Eye (tissue), 1 donor: ENCODE measurements at regions not wholly inside any gene's neighbourhood (a gene's known extent, or its start where the extent isn't known, plus 50 kb on each side); places are given as distances from the start of the nearest gene placed in this dataset.

Experiments
- DNase-seq: peaks from one replicate; pipeline ENCODE4 v3.0.0-alpha.2; 2015

DNA sequence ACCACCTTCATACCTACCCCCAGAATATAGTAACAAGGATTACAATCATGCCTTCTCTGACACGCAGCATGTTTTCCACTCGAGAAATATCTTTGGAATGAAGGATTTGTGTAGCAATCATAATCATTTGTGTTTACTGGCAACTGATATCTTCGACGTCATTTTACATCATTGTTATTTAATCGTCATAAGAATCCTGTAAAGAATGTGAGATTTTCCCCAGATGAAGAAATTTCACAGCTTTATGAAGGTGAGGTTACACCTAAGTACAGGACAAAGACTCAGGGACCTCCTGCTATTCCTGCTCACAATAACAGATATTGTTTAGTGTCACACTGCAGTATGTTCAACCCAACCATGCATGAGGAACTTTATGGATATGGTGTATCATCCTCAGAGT lies 198.2 kb upstream of the LDB2 start:
- DNase-seq, result no peak

GRCh38 chr4:17095771-17096170 lies 197.3 kb upstream of the LDB2 start:
- no peak for DNase-seq

DNA sequence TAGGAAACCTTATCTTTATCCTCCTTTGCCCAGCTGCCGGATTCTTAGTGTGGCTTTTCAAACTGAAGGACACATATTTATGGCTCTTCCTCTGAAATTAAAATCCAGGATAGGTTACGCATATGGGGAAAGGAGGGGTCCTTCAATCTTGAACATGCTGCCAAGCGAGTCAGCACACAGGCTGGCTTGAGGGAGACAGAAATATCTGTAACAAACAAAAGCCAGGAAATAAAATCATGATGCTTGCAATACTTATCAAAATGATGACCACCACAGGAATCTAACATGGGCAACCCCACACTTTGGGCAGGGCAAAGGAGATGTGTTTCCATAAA lies 196.4 kb upstream of the LDB2 start:
- no peak for DNase-seq

GRCh38 chr4:17094159-17094875 lies 195.9 kb upstream of the LDB2 start:
- DNase-seq, result peak; percentile 17

DNA sequence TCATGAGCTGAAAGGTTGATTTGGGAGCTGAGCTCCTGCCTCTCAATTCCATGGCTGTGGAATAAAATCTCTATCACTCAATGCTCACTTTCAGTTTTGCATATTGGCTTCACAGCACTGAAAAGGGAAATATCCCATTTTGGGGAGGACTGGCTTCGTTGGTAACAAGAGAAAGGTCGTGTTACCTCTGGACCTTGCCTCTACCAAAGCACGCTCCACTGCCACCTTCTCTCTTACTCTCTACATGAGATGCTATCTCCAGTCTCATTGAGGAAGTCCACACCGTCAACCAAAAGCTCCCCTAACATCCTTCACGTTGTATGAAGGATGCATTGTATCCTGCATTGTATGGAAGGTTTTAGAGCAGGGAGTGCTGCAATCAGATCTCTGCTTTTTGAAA lies 195.0 kb upstream of the LDB2 start:
- no peak for DNase-seq

DNA sequence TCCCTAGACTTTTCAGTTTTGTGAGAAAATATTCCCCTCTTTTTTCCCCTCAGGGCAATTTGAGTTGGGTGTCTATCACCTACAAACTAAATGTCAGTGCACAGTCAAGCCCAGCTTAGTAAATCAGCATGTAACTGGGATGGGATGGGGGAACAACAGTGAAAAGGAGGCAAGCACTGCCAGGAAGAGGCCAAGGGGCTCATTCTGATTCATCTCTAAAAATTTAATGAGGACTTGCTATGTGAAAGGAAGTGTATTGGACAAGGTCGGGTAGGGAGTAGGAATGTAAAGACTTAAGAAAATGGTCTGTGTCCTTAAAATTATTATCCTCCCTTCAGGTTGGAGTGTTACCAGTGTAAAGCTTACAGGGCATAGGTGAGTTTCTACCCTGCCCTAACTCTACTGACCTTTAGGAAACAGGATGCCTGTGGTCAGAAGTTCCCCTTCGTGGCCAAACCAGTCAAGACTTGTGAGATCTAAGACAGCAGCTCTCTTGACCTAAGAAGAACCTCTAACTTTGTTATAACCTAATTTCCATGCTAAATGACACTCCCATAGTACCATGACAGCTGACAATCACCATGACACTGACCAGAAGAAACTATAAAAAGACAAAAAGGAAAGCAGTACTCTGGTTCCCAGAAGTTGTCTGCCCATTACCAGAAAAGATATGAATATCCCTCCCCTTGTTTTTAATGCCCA lies 194.4 kb upstream of the LDB2 start:
- no peak for DNase-seq

GRCh38 chr4:17091104-17091503 lies 192.7 kb upstream of the LDB2 start:
- DNase-seq, result no peak

DNA sequence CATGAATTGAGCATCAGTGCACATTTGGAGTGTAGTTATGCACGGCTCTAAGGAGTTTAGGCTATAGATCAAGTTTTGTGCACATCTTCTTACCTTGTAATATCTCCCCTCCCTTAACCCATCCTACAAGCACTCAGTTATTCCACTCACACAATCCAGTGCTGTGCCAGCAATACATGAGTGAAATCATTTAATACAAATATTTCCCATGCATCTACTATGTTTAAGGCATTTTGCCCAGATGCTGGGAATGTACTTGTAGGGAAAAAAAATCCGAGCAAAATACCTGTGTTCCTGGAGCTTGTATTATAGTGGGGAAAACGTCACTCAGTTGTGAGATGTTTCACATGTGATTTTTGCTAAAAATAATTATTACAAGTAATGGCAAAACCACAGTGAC lies 191.6 kb upstream of the LDB2 start:
- no peak for DNase-seq

DNA sequence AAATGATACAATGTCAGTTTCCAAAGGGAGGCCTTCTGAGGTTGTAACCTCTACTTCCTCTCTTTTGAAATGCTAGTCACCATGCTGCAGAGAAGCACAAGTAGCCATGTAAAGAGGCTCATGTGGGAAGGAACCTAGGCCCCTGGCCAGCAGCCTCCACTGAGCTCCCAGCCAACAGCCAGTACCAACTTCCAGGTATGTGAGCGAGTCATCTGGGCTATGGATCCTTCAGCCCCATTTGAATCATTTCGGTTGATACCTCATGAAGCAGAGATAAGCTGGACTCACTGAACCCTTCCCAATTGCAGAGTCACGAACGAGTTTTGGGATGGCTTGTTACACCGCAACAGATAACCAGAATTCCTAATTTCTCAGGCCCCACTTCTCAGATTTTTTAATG lies 187.0 kb upstream of the LDB2 start:
- DNase-seq, result no peak

GRCh38 chr4:17082186-17082585 lies 183.7 kb upstream of the LDB2 start:
- no peak for DNase-seq

GRCh38 chr4:17081179-17081578 lies 182.7 kb upstream of the LDB2 start:
- no peak for DNase-seq

GRCh38 chr4:17077105-17077504 lies 178.7 kb upstream of the LDB2 start:
- DNase-seq, result no peak

DNA sequence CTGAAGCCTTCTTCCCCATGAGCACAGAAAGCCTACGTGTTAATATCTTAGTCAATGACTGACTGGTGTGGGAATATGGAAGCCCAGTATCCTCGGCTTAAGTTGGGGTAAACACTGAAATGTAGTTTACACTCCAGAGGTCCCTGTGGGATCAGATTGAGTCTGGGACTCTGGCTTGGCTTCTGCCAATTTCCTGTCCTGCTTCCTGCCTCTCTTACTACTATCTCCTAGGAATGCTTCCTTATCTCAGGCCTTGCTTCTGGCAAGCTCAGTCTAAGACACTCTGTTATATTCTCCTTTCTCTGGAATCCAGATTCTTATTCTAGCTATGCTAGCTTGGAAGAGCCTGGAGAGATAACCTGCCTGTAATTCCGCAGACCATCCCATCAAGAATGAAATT lies 174.0 kb upstream of the LDB2 start:
- no peak for DNase-seq

- DNase-seq, result peak; percentile 46
Observed at GRCh38 chr4:17068891-17069290, 170.4 kb upstream of the LDB2 start.

DNA sequence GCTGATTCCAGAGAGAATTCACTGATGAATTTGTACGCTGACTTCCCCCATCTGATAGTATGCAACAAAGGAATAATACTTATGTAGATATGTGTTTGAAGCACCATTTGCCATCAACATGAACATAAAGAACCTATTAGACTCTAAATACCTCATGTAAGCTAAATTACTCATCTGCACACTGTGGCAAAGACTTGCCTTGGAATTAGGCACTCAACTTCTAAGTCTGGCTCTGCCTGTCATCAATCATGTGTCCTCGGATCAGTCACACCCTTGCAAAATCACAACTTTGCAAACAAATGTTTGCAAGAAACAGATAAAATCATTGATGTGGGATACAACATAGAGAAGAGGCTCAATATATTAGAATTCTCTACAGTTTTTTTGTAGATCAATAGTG lies 169.9 kb upstream of the LDB2 start:
- DNase-seq, result no peak

DNA sequence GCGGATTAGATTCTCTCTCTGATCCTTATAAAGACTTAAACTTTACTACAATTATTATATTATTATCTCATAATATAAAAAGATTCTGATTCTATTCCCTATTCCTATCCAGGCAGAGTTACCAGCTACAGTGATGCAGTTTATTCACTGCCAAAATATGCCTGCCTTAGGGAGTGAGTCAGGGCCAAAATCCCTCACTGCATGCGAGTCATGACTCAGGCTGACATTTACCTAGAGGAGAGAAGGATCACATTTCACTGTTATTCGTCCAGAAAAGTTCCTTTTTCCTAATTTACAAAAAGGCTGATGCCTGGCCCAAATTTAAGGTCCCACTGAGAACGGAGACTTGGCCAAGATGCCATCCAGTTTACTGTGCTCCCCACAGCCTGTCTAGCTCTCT lies 168.5 kb upstream of the LDB2 start:
- no peak for DNase-seq

GRCh38 chr4:17066236-17066635 lies 167.8 kb upstream of the LDB2 start:
- DNase-seq, result no peak

DNA sequence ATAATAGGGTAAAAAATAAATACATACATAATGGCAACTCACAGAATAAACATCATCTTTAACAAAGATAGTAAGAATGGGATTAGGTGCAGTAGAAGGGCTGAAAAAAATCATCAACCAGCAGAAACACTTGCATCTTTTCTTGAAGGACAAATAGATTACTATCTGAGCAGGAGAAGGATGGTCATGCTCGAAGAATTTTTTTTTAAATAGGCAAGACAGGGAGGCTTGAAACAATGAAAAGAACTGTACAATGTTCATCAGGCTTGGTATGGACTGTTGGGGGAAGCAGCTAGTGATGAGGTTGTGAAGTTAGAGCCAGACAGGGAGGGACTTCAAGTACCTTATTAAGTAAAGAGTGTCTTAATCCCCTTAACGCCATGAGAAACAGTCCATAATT lies 167.4 kb upstream of the LDB2 start:
- DNase-seq, result no peak

GRCh38 chr4:17064959-17065358 lies 166.5 kb upstream of the LDB2 start:
- DNase-seq, result no peak

DNA sequence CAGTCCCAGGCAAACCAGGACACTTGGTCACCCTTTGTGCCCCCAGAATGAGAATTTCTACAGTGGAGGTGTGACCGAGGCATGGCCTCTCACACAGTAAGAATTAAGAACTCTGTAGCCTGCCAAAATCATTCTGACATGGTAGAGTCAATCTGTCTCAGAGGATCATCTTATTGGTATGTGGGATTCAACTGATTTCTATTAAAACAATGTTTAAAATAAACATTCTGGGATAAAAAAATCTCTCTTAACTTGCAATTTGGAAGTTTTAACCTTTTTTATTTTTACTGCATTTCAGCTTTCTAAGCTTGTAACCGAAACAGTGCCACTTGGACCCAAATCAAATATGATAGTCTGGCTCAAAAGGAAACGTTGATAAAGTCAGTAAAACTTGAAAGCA lies 165.4 kb upstream of the LDB2 start:
- DNase-seq, result peak; percentile 34

DNA sequence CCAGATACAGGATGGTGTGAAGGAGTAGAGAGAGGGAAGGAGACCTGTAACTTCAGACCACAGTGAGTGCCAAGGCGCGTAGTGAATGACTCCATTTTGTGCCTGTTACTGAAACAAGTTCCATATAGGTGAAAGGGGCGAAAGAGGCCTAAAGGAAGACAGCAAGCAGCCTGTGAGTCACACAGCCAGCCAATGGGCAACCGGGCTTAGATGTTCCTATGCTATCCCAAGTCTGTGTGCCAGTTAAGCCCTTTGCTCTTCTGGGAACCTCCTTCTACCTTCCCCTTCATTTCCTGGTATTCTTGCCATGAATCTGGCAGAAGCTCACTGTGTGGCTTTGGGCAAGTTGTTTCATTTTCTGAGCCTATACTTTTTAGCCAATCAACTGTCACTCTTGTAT lies 161.8 kb upstream of the LDB2 start:
- no peak for DNase-seq

GRCh38 chr4:17058916-17059741 lies 160.7 kb upstream of the LDB2 start:
- peak; percentile 63 for DNase-seq

- DNase-seq, result no peak
Observed at GRCh38 chr4:17058536-17058915, 160.1 kb upstream of the LDB2 start.

DNA sequence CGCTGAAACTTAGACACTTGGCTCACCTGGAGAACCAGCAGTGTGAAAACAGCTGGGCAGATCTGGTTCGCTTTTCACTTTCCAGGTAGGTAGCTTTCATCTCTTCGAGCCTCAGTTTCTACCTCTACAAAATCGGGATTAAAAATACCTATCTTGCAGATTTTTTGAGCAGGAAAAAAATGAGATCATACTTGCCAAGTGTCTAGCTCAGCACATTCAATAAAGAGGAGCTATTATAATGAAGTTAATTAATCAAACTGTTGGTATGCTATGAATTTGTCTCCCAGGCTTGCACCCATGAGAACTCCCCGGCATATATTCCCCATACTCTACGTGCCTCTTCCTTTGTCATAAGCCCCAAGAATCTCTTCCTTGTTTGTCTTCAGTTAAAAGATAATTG lies 158.6 kb upstream of the LDB2 start:
- no peak for DNase-seq
